ENCODE measurements at regions not wholly inside any gene's neighbourhood (a gene's known extent, or its start where the extent isn't known, plus 50 kb on each side); places are given as distances from the start of the nearest gene placed in this dataset.

DNA sequence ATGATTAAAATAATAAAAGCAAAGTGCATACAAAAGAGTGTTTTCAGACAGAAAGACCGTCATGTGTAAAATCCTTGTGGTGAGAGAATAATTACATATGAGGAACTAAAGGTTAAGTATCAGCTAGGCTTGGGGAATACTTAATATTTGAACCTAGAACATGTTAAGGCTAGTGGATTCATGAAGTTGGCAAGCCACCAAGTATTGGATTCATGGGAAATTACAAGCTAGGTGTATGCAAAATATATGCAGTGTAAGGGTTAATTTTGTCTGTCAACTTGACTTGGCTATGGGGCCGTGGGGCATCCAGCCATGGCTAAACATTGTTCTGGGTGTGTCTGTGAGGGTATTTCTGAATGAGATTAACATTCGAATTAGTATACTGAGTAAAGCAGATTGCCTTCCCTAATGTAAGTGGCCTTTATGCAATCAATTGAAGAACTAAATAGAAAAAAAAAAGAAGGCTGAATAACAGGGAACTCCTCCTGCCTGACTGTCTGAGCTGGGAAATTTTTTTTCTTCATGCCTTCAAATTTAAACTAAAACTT lies 533.5 kb upstream of the KLF12 start:
- TF ChIP-seq, protein P1, sequence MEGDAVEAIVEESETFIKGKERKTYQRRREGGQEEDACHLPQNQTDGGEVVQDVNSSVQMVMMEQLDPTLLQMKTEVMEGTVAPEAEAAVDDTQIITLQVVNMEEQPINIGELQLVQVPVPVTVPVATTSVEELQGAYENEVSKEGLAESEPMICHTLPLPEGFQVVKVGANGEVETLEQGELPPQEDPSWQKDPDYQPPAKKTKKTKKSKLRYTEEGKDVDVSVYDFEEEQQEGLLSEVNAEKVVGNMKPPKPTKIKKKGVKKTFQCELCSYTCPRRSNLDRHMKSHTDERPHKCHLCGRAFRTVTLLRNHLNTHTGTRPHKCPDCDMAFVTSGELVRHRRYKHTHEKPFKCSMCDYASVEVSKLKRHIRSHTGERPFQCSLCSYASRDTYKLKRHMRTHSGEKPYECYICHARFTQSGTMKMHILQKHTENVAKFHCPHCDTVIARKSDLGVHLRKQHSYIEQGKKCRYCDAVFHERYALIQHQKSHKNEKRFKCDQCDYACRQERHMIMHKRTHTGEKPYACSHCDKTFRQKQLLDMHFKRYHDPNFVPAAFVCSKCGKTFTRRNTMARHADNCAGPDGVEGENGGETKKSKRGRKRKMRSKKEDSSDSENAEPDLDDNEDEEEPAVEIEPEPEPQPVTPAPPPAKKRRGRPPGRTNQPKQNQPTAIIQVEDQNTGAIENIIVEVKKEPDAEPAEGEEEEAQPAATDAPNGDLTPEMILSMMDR (IDR thresholded peaks at IDR 0.05; ENCODE audit: insufficient read depth, low read length, poor library complexity, severe bottlenecking) = no peak
- TF ChIP-seq EZH2phosphoT487 (conservative IDR thresholded peaks at IDR 0.05; ENCODE audit: low read length) = no peak

Measured in SU-DHL-6 (cell line).